IPS-NIHi11 (cell line): ENCODE measurements at regions not wholly inside any gene's neighbourhood (a gene's known extent, or its start where the extent isn't known, plus 50 kb on each side); places are given as distances from the start of the nearest gene placed in this dataset.

Experiments
- DNase-seq: peaks from one replicate; pipeline ENCODE4 v3.0.0; 2012; ENCODE audit warnings: mixed read lengths, low spot score

DNA sequence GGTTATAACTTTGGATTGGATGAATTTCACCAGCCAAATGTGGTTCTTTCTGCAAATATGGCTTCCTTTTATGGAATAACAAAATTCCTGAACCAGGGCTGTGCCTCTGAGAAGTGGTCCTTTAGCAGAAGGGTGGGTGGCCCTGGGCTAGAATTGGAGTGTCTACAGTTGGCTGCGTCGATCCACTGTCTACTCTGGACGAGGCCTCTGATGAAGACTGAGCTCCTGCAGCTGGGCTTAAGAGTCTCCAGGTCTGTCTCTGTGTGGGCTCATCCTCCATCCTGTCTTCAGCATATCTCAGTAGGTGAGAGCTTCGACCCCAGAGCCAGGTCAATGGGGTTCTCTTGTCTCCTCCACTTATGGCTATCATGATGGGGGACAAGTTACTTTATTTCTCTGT is 166.3 kb upstream of the PMEPA1 start:
- DNase-seq: no peak

DNA sequence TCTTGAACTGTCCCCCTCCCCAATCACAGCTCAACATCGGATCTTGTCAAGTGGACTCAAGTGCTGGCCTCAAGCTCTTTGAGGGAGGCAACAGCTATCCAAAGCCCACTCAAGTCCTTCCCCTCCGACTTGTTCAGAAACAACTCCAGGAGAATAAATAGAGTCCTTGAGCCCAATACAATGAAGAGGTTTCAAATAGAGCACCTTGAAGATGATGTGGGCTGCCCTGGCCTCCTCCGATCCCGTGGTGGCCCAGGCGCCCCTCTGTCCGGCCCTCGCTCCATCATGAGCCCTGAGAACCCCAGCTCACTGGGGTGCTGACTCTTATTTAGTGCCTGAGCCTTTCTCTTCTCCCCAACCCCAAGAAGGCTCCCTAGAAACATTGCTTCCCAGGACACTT is 164.3 kb upstream of the PMEPA1 start:
- DNase-seq: no peak

- no peak for DNase-seq
These were observed 163.1 kb upstream of the PMEPA1 start for GRCh38 chr20:57872816-57873409.

DNA sequence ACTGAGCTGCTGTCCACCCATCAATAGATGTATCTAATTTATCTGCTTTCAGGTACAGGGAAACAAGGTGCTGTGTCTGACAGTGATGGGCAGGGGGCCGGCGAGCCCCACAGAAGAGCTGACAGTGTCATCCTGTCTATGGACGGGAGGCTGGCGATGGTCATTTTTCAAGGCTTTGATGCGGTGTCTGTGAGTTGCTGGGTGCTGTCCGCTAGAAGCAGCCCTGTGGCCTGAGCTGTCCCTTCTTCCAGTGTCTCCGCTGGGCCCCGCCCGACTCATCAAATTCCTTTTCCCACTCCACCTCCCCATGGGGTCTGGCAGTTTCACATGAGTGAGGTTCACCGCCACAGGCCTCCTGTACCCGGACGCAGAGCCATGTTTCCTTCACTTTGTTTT is 161.4 kb upstream of the PMEPA1 start:
- DNase-seq: no peak

DNA sequence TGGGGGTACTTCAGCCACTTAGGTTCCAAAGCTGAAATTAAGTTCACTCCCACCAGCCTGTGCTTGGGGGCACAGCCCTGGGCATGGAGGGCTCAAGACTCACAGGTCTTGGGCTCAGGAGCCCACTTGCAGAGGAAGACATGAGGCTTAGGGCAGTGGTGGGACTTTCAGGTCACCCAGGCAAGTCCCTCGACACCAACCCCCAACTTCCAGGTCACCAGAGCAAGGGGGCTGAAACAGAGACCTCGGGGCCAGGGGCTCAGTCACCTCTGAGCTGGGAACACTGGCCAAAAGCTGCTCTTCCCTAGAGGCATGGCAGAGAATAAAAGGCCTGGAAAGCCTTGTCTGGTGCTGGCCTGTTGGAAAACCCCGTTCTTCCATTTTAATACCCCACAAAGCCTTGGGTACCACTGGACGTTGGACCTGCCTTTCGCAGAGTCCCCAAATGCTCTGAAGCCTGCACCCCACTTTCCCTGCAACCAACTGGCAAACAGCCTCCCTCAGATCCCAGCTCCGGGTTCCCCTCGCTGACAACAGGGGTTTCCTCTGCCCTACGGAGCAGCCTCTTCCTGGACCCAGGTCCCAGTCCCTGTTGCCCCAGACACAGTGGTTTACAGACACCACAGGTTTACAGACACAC is 160.9 kb upstream of the PMEPA1 start:
- no peak for DNase-seq

DNA sequence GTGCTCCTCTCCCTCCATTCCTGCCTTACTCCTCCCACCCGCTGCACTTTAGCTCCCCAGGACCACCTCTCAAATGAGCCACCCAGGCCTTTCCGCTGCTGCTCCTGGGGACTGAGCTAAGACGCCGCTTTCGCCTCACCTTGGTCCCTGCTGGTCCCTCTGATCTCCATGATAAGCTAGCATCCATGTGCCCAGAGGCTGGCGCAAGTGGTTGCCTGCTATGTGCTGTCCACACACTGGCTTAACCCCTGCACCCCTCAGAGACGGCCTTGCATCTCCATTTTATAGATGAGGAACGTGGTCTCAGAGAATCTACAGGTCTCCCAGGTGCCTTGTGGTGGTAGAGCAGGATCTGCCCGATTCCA is 160.1 kb upstream of the PMEPA1 start:
- DNase-seq: no peak

DNA sequence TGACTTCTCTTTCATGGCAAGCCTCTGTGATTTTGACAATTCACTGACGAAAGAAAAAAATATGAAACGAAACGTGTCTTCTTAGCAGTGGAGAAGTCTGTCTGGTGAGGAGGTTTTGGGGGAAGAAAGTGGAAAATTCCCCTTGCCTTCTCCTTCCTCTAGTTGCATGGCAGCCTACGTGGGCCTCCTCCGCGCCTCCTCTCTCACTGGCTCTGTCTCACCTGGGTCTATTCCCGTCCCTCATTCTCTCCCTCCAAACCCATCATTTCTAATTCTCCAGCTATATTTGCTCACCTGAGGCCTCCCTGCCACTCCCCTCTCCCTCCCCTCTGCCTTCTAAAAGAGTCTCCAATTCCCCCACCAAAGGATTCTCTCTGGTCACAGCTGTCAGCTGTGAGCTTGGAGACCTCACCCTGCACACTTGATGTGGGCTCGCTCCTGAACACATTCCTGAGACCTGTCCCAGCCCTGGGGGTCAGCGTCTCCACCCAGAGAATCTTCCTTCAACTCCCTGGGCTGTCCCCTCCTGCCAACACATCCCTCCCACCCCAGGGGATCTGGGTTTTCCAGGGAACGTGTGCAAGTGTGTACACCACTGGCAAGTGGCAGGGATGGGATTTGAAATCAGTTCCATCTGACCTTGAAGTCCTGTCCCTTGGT is 159.6 kb upstream of the PMEPA1 start:
- no peak for DNase-seq

GRCh38 chr20:57868310-57868709 is 158.5 kb upstream of the PMEPA1 start:
- no peak for DNase-seq

- no peak for DNase-seq
These were observed 158.0 kb upstream of the PMEPA1 start for GRCh38 chr20:57867807-57868206.

DNA sequence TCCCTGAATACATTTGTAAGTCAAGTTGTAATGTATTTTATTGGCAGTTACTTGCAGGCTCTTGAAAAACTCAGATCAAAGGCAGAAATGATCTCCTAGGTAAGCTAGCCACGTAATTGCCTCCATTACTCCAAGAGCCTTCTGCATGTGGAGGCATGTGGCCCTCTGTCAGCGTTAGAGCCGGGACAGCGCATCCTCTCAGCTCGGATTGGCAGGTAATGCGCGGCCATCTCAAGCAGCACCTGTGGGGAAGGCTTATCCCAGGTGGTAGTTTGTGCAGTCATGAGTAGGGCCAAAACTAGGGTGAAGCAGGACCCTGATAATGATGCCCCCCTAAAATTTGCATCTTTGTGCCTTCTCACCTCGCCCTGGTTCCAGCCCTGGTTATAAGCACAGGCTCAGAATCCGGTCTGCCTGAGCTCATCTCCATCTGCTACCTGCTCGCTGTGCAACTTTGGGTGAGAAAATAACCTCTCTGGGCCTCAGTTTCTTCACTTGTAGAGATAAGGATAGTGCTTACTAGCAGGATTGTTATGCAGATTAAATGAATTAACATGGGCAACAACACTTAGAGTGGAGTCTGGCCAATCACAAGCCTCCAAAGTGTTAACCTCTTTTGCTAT is 157.5 kb upstream of the PMEPA1 start:
- no peak for DNase-seq

- no peak for DNase-seq
These were observed 156.7 kb upstream of the PMEPA1 start for GRCh38 chr20:57866250-57867106.

DNA sequence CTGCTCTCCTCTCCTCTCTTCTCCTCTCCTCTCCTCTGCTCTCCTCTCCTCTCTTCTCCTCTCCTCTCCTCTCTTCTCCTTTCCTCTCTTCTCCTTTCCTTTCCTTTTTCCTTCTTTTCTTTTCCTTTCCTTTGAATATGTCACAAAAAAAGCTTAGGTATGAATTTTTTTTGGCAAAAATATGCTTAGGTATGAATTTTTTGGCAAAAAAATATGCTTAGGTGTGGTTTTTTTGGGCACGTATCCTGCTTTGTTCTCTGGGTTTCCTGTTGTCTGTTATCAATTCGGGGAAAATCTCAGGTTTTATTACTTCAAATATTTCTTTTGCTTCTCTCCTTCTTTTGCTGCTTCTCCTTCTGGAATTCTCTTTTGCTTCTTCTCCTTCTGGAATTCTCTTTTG is 155.5 kb upstream of the PMEPA1 start:
- no peak for DNase-seq

DNA sequence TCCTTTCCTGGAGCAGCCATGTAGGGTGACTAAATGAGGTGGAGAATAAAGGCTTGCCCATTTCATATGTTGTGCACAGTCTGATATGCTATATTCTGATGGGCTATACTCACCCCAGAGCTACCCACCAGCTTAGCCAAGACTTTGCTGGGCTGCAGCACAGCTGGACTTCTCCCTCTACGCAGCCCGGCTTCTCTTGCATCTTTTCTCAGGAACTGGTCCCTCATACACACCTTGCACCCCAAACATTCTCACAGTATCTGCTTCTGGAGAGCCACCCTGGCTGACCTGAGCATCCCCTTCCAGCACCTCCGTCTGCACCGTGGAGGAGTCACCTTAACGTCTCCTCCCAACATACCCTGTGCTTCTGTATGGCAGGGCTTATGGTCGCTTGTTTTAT is 150.8 kb upstream of the PMEPA1 start:
- no peak for DNase-seq

DNA sequence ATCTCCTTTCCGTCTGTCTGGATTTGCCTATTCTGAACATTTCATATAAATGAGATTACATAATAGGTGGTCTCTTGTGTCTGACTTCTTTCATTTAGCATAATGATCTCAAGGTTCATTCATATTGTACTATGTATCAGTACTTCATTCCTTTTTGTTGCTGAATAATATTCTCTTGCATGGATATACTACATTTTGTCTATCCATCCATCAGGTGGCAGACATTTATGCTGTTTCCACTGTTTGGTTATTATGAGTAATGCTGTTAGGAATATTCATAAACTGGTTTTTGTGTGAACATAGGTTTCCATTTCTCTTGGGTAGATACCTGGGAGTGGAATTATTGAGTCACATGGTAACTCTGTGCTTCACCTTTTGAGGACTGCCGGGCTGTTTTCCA is 148.2 kb upstream of the PMEPA1 start:
- no peak for DNase-seq

- no peak for DNase-seq
These were observed 147.3 kb upstream of the PMEPA1 start for GRCh38 chr20:57857118-57857517.

DNA sequence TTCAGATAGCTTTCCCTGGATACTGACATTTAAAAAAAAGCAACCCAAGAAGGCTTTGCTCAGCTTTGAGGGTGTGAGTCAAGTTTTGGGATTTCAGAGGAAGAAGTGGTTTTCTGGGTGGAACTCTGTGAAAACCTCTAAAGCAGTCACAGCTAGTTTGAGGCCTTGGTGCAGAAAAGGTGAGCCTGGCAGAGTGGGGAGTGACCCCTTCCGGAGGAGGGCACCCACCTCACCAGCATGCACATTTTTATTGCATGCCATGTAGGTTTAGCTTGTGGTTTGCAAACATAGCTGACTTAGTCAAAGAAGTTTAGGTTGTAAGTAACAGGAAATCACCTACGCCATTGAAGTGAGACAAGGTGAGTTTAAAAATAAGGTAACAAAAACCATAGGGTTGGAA is 146.8 kb upstream of the PMEPA1 start:
- no peak for DNase-seq

GRCh38 chr20:57851796-57852195 is 142.0 kb upstream of the PMEPA1 start:
- DNase-seq: no peak

GRCh38 chr20:57851025-57851682 is 141.3 kb upstream of the PMEPA1 start:
- no peak for DNase-seq

- DNase-seq: no peak
These were observed 139.9 kb upstream of the PMEPA1 start for GRCh38 chr20:57849521-57850215.

DNA sequence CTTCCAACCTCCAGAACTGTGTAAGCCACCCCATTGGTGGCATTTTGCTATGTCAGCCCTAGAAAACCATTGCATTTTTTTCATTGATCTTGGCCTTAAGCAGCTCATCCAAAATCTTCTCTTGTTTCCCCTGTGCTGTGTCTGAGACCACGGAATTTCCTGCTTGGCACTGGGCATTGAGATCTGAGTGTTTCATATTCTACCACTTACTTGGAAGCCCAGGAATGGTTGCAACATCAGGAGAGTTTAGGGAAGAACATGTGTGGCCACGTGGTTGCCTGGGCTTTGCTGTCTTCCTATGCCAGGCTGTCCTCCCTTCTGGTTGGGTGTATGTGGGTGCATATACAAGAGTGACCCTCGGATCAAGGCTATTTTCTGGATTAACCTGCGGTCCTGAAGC is 139.3 kb upstream of the PMEPA1 start:
- DNase-seq: no peak

- DNase-seq: no peak
These were observed 138.5 kb upstream of the PMEPA1 start for GRCh38 chr20:57848282-57848681.
